ENCODE measurements at regions not wholly inside any gene's neighbourhood (a gene's known extent, or its start where the extent isn't known, plus 50 kb on each side); places are given as distances from the start of the nearest gene placed in this dataset.

- intact Hi-C loops (cut with DNase I; ENCODE audit: low total_unique reads), result loop anchor here (10.0 kb wide), 1 partner anchor 155 kb away; no protein-coding TSS in a partner anchor
- Histone ChIP-seq H3K4me1 (peaks cover 0 to 8% (median 3%) of the 10 kb centered on the region in 6 donors), H3K27me3 (replicated peaks in 1 of 7) (peaks cover 0 to 84% (median 17%) of the 10 kb centered on the region in 7 donors), H3K4me3 (no peak overlapping the region), H3K9me3 (no peaks in the 10 kb centered on the region), H3K36me3 (no peaks in the 10 kb centered on the region), H3K27ac (no peak overlapping the region)
- no peak for TF ChIP-seq POLR2A (IDR thresholded peaks at IDR 0.05)
- no peak for DNase-seq
- WGBS, 5 donors, result 76 to 79% (median 79%) methylated on average over 4 of the region's 4 CpGs
Observed at GRCh38 chr1:38780133-38780532, 79.4 kb downstream of the RRAGC start.

GRCh38 chr1:38779491-38779890 lies 80.1 kb downstream of the RRAGC start:
- Histone ChIP-seq H3K9me3 (no peaks in the 10 kb centered on the region), H3K27me3 (replicated peaks in 1 of 7) (peaks cover 0 to 78% (median 16%) of the 10 kb centered on the region in 7 donors), H3K27ac (no peak overlapping the region), H3K4me1 (peaks cover 0 to 8% (median 3%) of the 10 kb centered on the region in 6 donors), H3K4me3 (no peak overlapping the region), H3K36me3 (no peaks in the 10 kb centered on the region)
- intact Hi-C loops (cut with DNase I; ENCODE audit: low total_unique reads), result no loop called here
- DNase-seq, result no peak
- WGBS, 5 donors, result 74 to 80% (median 78%) methylated on average over 5 of the region's 5 CpGs
- TF ChIP-seq POLR2A (IDR thresholded peaks at IDR 0.05), result no peak

DNA sequence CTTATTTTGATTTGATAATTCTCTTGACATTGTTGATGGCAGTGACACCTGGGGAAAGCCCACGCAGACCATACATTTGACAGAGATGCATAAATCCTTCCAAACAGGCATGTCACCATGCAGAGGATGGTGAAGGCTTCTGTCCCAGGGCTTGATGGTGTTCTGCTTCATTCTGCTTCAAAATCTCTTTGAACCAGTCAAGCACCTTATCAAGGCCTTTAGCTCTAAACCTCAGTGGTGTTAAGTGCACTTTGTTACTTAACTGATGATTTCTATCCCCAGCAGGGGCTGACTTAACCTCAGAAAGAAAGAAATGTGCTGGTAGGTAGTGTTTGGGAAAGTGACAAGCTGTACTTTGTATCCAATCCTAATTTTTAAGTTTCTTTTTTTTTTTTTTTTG lies 81.1 kb downstream of the RRAGC start:
- DNase-seq, result no peak
- TF ChIP-seq POLR2A (IDR thresholded peaks at IDR 0.05) (no peak), CTCF (IDR thresholded peaks at IDR 0.05 in 8 of 11, conservative IDR thresholded peaks at IDR 0.05 in 3 of 11) (no peak), POLR2AphosphoS5 (IDR thresholded peaks at IDR 0.05) (no peak)
- H3K4me1 ChIP-seq, result peaks cover 0 to 3% (median under 1%) of the 10 kb centered on the region in 6 donors
- no peak overlapping the region for H3K27ac ChIP-seq
- 25 to 48% (median 33%) methylated on average over 1 of the region's 1 CpG for WGBS, 5 donors
- peaks cover 0 to 68% (median 10%) of the 10 kb centered on the region in 7 donors for H3K27me3 ChIP-seq (replicated peaks in 1 of 7)
- H3K36me3 ChIP-seq, result no peaks in the 10 kb centered on the region
- no peaks in the 10 kb centered on the region for H3K9me3 ChIP-seq
- intact Hi-C loops (cut with DNase I; ENCODE audit: low total_unique reads), result no loop called here
- H3K4me3 ChIP-seq, result no peak overlapping the region

DNA sequence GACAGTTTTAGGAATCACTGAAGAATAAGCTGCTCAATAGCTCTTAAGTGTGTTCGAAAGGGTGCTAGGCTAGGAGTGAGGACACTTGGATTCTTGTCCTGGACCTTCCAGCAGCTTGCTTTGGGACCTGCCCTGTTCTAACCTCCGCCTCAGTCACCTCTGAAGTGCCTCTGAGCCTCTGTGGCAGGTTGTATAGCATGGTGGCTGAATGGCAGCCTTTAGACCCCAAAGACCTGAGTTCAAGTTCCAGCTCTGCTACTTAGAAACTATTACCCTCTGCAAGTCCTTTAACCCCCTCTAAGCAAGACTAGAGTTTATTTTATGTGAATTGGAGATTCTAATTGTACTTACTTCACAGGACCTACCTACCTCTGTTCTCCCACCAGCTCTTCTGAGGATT lies 81.5 kb downstream of the RRAGC start:
- TF ChIP-seq POLR2A (IDR thresholded peaks at IDR 0.05), result no peak
- no peak for TF ChIP-seq POLR2AphosphoS5 (IDR thresholded peaks at IDR 0.05)
- TF ChIP-seq CTCF (IDR thresholded peaks at IDR 0.05 in 8 of 11, conservative IDR thresholded peaks at IDR 0.05 in 3 of 11), result no peak
- Histone ChIP-seq H3K4me1 (no peaks in the 10 kb centered on the region), H3K36me3 (no peaks in the 10 kb centered on the region), H3K4me3 (no peak overlapping the region), H3K27me3 (replicated peaks in 1 of 7) (peaks cover 0 to 63% (median 6%) of the 10 kb centered on the region in 7 donors), H3K27ac (no peak overlapping the region), H3K9me3 (no peaks in the 10 kb centered on the region)
- intact Hi-C loops (cut with DNase I; ENCODE audit: low total_unique reads), result no loop called here
- 75 to 90% (median 85%) methylated on average over 2 of the region's 2 CpGs for WGBS, 5 donors
- no peak for DNase-seq

GRCh38 chr1:38777464-38777957 lies 82.1 kb downstream of the RRAGC start:
- Histone ChIP-seq H3K36me3 (no peaks in the 10 kb centered on the region), H3K27me3 (replicated peaks in 1 of 7) (peaks cover 0 to 58% (median under 1%) of the 10 kb centered on the region in 7 donors), H3K4me3 (no peak overlapping the region), H3K9me3 (no peaks in the 10 kb centered on the region), H3K4me1 (no peaks in the 10 kb centered on the region), H3K27ac (no peak overlapping the region)
- DNase-seq, result no peak
- WGBS, 5 donors, result 72 to 78% (median 74%) methylated on average over 6 of the region's 6 CpGs
- TF ChIP-seq POLR2A (IDR thresholded peaks at IDR 0.05), result no peak
- no peak for TF ChIP-seq CTCF (IDR thresholded peaks at IDR 0.05 in 8 of 11, conservative IDR thresholded peaks at IDR 0.05 in 3 of 11)
- TF ChIP-seq POLR2AphosphoS5 (IDR thresholded peaks at IDR 0.05), result no peak
- intact Hi-C loops (cut with DNase I; ENCODE audit: low total_unique reads), result no loop called here

Data from spleen (tissue), 11 donors.